UCSD-AML1 (cell line): ENCODE measurements at regions not wholly inside any gene's neighbourhood (a gene's known extent, or its start where the extent isn't known, plus 50 kb on each side); places are given as distances from the start of the nearest gene placed in this dataset.

Source experiments
- DNase-seq: peaks from one replicate; lab custom pipeline; 2025; ENCODE audit not compliant: unreplicated experiment; lab: John Stamatoyannopoulos, UW

DNA sequence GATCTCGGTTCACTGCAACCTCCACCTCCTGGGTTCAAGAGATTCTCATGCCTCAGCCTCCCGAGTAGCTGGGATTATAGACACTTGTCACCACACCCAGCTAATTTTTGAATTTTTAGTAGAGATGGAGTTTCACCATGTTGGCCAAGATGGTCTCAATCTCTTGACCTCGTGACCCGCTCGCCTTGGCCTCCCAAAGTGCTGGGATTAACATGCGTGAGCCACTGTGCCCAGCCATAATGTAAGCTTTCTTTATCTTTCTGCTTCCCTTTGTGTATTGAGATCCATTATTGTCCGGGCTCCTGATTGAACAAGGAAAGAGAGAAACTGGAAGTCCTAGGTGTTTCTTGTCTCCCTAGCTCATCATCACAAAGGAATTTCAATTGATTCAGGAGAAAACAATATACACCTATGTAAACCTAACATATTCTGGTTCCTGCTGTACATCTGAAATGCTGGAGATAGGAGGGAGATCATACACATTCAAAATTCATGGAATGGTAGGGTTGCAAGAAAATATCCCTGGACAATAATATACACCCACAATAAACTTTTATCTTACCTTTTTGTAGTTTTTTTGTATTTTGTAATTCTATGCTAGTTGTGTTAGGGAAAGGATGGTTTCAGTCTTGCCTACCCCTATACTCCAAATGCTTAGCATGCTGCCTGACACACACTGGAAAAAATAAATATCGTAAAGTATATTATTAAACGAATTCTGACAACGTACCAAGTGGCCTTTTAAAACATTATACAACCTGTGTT is 194.4 kb upstream of the HS3ST1 start:
- DNase-seq: no peak

DNA sequence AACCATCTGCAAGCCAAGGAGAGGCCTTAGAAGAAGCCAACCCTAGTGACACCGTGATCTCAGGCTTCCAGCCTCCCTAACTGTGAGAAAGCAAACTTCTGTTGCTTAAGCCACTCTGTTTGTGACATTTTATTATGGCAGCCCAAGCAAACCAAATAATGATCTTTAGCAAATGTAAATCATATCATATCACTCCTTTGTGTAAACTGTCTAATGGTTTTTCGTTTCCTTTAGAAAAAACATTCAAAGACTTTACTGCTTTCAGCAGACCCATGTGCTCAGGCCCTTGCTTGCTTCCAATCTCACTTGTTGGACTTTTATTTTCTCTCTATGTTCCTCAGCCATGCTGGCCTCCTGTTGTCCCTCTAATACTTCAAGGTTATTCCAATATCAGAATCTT is 192.2 kb upstream of the HS3ST1 start:
- no peak for DNase-seq

DNA sequence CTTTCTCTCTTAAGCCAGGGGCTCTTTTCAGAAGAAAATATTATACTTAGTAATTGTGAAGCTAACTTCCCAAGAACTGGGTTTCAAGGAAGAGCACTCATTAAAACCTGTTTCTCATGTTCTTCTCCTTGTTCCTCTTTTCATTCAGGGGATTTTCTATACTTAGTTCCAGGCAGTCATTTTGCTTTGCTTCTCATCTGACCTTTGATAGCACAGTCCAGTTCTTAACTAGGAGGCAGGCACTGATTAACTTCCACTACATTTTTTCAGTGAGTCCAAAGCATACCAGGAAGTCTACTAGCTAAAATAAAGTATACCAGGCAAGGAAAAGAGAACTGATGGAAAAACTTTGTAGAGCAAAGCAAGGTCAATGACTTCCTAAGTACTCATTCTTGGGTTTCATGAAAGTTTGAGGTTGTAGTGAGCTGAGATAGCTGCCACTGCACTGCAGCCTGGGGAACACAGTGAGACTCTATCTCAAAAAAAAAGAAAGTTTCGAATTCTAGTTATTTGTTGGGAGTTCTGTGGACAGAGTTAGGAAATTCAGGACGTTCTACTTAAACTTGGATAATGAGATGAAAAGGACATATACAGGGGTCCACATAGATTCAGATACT is 190.1 kb upstream of the HS3ST1 start:
- no peak for DNase-seq

DNA sequence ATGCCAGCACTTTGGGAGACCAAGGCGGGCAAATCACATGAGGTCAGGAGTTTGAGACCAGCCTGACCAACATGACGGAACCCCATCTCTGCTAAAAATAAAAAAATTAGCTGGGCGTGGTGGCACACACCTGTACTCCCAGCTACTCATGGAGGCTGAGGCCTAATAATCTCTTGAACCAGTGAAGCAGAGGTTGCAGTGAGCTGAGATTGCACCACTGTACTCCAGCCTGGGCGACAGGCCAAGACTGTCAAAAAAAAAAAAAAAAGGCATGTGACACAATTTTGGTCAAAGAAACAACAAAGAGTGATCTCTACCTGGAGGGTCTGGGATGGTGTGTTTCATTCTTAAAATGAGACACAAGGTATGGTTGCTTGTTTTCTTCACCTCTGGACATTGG is 188.2 kb upstream of the HS3ST1 start:
- DNase-seq: no peak

DNA sequence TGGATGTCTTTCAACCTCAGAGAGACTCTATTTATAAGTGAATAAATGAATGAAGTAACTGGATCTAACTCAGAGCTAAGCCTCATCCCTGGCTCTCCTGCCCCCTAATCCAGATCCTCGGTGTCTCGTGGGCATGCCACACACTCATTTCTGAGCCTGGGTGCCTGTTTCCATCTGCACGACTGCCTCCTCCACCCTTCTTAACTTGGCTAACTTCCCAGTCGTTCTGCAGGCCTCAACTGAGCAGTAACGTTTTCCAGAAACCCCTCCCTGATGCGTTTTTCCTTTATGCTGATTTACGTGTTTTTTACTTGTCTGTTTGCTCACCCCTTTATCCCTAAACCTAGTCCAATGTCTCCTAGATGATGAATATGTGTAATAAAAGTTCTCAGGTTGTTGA is 186.9 kb upstream of the HS3ST1 start:
- DNase-seq: no peak

DNA sequence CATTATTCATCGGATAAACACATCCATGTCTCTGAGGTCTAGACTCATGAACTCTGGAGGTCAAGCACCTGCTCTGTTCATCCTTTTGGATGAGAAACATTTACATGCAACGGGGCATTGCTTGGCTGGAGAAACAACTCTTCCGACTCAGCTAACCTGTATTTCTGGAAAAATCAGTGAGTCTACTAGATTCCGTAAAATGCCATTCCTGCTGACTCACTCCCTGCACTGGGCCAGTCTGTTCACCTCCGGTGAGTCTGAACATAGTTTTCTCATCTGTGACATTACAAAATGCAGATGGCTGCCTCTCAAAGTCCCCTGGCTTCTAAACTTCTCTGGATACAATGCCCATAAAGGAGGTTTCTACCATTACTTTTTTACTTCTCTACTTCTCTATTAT is 185.7 kb upstream of the HS3ST1 start:
- DNase-seq: no peak

DNA sequence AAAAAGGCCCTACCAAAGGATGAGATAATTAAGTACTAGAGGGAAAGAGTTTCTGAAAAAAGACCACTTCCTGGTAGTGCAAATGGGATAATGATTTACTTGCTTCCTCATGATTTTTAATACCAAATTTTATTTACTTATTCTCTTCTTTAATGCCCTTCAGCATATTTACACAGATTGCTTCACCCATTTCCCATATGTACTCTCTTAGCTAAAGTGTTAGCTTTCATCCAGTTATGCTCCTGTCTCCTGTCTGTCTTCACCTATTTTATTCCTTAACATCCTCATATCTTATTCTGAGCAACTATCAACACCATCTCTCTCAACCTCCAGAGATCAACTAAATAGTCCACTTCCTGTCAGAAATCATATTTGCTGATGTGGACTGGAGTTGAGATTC is 183.2 kb upstream of the HS3ST1 start:
- DNase-seq: no peak

DNA sequence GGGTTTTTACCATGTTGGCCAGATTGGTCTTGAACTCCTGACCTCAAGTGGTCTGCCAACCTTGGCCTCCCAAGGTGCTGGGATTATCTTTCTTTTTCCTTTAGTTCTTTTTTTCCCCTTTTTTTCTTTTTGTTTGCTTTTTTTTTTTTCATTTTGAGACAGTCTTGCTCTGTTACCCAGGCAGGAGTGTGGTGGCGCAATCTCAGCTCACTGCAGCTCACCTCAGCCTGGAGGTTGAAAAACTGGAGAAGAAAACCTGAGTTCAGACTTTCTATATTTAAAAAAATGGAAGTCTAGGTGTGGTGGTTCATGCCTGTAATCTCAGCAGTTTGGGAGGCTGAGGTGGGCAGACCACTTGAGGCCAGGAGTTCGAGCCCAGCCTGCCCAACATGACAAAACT is 181.1 kb upstream of the HS3ST1 start:
- no peak for DNase-seq

DNA sequence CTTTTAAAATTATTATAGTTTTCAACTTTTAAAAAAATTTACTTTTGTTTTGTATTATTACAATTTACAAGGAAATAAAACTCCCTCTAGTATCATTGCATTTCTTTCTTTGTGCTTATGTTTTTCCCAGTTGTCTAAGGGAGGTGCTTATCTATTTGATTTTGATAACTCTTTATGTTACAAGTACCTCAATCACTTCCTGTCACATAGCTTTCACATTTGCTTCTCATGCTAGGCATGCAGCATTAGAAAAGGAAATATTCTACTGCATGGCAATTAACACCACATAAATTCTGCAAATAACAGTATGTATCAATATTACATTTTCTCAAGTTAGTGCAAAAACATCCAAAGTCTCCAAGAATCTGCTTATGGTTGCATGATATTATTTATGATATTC is 180.3 kb upstream of the HS3ST1 start:
- DNase-seq: no peak

DNA sequence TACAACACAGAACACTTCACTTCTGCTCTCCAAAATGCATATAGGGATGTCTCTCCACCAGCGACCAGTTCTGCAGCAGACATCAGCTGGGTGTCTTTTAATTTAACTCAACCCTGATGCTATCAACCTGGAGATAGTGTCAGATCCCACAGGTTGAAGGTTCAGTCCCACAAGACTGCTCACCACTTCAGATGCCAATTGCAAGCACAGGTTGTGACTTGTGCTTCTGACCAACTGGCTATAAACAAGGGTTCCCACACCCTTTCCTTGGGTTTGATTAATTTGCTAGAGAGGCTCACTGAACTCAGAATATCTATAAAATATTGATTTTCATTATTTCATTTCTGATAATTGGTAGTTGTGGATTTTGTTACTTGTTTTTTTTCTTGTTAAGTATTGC is 177.4 kb upstream of the HS3ST1 start:
- DNase-seq: no peak

DNA sequence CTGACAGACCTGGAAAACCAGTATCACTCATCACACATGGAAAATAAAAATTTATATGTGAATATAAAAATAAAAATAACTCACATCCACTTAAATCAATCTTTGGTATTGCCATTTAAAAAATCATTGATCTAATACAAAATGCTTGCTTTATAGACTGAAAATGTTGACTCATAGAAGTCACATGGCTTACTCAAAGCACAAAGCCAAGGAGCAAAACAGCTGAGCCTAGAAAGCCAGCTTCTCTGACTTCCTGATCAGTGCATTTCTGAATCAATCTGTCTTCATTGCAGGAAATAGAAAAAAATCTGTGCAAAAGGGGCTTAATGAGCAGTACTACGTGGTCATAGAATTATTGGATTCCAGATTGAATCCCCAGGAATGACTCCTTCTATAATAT is 176.9 kb upstream of the HS3ST1 start:
- DNase-seq: no peak

DNA sequence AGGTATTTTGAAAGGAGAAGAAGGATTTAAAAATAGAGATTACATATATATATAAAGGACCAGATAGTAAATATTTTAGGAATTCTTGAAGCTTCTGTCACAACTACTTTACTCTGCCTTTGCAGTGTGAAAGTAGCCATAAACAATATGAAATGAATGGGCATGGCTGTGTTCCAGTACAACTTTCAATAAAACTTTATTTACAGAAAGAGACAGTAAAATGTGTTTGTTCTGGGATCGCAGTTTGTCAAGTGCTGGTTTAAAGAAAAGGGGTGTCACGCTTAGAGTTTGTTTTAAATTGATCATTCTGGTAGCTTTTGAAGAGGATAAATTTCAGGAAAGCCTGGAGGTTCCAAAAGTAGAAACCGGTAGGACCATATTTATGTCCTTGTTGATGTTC is 176.1 kb upstream of the HS3ST1 start:
- no peak for DNase-seq

DNA sequence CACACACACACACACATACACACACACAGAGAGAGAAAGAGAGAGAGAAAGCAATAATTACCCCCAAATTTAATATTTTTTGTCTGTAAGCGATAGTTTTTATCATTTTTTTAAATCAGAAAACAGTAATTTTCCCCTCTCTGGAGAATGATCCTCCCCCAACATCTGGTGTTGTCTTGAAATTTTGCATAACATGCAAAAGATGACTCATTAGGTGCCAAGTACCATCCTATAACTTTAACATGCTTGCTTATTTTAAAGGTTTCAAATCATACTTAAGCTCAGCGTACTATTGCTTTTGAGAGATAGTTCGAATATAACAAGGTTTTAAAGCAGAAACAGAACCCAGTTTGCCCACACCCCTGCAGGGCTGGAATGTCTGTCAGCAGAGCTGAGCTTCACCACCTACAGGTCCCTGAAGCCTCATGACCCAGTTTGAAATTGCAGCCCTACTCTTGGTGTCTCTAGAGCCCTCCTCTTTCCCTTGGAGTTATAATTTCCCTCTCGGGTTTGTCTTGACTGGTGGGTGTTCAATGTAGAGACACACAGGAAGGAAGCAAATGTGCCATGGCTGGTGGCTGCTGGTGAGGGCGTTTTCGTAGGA is 175.0 kb upstream of the HS3ST1 start:
- no peak for DNase-seq

DNA sequence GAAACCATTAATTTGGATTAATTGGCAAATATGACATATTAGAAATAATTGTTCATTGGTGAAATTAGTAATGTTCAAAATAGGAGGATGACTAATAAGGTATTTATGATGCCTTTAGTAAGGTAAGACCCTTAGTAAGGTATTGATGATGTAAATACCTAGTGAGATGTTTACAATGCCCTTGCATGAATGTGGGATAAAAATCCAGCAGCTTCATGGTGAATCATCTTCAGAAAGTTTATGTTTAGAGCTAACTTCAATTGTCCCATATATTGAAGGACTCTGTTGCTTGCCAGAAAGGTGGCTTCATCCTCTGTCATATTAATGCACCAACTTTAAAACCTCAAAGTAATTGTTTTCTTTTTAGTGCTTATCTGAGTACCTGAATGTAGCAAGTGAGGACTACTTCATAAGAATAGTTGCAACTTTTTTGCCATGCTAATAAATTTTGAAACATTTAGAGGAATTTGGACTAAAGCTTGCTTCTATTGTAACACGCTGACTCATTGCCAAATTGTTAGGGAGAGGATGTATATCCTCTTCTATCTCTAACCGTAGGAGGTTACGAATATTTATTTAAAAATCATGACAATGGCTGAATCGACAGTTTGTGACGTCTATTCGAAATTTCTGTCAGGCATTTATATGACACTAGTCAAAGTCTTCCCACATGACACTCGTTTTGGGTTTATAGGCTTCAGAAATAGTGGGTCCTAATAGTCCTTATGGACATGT is 174.1 kb upstream of the HS3ST1 start:
- DNase-seq: no peak

DNA sequence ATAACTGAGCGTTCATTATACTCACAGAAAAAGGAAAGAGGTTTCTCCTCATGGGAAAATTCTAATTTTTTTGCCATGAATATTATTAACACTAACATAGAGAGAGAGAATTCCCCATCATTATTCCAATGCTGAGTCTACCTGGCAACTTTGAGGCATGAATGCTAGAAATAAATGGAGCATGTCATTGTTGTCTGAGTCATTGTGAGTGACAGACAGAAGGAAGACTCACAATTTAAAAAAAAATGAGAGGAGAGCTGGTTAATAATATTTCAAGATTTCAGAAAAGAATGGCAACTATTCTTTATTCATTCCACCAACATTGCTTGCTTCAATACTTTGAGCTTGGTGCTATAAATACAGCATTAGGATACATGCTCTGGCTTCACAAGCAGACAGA is 170.4 kb upstream of the HS3ST1 start:
- DNase-seq: no peak

DNA sequence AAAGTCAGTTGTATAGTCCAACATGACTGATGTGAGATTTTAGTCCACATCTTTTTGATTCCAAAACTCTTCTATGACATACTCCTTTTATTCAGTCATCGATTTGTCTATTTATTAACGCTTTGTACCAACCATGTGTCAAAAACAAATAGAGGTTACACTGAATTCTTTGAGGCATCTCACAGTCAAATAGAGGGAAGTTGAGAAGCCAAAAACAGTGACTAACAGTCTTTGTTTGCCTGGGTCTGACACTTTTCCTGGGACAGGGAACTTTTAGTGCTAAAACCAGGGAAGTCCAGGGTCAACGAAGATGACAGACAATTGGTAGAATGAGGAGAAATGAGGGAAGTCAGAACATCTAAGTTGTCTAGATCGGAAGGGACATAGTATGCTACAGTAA is 169.9 kb upstream of the HS3ST1 start:
- DNase-seq: no peak

DNA sequence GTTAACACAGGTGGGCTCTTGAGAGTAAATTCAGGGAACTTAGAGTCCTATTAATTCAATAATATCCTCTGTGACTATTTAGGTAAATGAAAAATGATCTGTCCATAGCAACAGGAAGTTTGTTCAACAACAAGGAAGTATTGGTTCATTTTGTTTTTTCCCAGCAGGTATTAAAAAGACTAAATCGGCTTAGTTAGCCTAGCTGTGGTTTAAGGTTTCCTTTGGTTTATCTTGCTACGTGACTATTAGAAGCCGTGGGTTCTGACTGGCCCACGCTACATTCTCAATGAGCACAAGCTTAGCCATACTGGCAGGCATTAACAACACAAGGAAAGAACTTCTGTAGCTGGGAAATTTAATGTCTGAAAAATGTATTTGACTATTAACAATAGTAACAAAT is 168.8 kb upstream of the HS3ST1 start:
- no peak for DNase-seq

DNA sequence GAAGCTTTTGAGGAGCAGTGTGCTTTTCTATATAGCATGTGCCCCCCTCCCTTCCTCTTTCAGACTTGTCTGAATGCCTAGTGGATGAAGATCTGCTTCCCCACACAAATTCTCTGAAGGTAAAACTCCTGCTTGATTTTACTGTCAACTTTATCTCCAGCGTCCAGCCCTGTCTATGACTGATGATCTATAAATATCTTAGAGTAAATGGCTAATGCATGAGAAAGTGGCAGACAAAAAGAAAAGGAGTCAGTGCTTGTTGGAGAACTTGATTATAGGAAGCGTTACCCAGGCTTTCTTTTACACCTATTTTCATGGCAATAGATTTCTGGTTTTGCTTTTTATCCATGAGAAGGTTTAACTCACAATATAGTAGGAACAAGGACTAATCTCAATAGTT is 168.3 kb upstream of the HS3ST1 start:
- DNase-seq: no peak

DNA sequence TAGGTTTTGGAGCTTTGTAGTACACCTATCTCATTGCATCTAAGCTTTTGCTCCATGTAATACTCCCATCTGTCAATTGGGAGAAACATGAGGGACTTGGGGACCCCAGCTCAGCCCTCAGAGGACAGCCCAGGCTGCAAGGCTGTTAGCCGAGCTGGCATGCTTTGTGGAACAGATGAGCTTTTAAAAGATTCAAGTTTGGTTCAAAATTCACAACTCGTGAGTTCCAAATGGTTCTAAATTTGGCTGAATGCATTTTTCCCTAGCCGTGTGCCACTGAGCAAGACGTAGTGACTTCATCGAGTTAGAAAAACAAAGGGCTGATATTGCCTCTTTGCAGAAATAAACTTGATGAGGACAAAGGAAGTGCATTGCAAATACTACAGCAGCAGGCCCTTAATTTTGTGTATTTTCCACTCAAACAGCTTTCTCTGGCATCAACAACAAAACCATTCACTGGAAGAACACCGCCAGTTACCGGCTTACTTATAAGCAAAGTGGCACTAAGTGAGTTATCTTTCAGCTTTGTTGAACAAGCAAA is 165.0 kb upstream of the HS3ST1 start:
- DNase-seq: no peak

DNA sequence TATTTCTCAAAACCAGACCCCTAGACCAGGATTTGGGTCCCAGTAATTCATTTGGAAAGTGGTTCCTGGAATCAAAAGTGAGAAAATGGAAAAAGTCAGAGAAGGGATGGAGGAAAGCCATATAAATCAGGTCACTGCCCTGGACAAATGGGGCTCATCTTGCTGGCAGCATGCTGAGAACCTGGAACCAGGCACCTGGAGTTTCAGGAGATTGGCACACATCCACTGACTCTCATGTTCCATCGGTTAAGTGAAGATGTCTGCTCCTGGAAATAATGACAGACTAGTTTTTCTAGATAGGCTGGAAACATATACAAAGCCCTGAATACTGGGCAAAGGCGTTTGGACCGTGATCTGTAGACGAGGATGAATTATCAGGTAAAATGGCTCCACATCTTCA is 163.6 kb upstream of the HS3ST1 start:
- DNase-seq: no peak

DNA sequence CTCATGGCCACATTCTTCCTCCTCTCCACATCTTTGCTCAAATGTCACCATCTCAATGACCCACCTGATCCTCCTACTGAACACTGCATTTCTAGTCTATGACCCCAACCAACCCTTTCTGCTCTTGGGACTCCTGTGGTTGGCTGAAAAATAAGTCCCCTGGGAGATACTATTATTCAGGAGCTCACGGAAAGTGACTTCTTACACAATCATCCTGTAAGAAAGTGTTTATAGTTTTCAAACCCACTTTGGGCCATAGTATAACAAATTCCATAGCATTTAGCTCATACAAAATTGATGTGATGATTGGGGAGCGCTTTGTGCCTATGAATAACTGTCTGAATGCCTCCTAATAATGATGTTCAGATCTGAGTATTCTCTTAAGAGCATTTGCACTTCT is 161.4 kb upstream of the HS3ST1 start:
- no peak for DNase-seq

DNA sequence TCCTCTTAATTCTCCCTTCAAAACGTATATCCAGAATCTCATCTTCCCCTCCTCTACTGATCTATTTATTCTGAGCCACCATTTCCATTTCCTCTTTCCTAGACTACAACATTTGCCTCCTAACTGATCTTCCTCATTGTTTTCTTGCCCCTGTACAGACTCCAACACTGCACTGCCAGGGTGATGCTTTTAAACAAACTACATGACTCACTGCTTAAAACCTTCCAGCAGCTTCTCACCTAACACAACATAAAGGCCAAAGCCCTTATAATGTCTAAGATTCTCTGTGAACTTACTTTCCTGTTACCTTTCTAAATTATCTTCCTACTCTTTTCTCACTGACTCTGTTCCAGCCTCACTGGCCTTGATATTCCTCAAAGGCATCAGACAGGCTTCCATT is 161.0 kb upstream of the HS3ST1 start:
- no peak for DNase-seq
